HFFc6 (cell line): ENCODE measurements at regions not wholly inside any gene's neighbourhood (a gene's known extent, or its start where the extent isn't known, plus 50 kb on each side); places are given as distances from the start of the nearest gene placed in this dataset.

ENCODE experiments used
- DNase-seq: peaks from one replicate; pipeline ENCODE4 v3.0.0-alpha.2; 2018
- H3K27ac Mint-ChIP-seq: 2 replicates; pipeline ENCODE4 v1.8.0; 2020; ENCODE audit warnings: mild to moderate bottlenecking, mixed read lengths
- H3K27me3 Mint-ChIP-seq: 2 replicates; pipeline ENCODE4 v1.8.0; 2021; ENCODE audit warnings: mild to moderate bottlenecking, moderate library complexity, mixed read lengths; ENCODE audit not compliant: insufficient read depth
- H3K36me3 Mint-ChIP-seq: 2 replicates; pipeline ENCODE4 v1.8.0; 2021; ENCODE audit warnings: low read depth, mixed read lengths
- H3K4me1 Mint-ChIP-seq: 2 replicates; pipeline ENCODE4 v1.8.0; 2020; ENCODE audit warnings: low read depth, mixed read lengths
- H3K4me3 Mint-ChIP-seq: 2 replicates; pipeline ENCODE4 v1.8.0; 2020; ENCODE audit warnings: mild to moderate bottlenecking, moderate library complexity, mixed read lengths
- H3K9me3 Mint-ChIP-seq: 2 replicates; pipeline ENCODE4 v1.8.0; 2020; ENCODE audit warnings: mild to moderate bottlenecking, mixed read lengths
- TF ChIP-seq, protein P1 (sequence below): fragments of 200-600 bp; sonication (generic); IDR thresholded peaks from 2 replicates; pipeline ENCODE4 v1.5.0; 2021; ENCODE audit warnings: antibody characterized with exemption, mild to moderate bottlenecking

DNA sequence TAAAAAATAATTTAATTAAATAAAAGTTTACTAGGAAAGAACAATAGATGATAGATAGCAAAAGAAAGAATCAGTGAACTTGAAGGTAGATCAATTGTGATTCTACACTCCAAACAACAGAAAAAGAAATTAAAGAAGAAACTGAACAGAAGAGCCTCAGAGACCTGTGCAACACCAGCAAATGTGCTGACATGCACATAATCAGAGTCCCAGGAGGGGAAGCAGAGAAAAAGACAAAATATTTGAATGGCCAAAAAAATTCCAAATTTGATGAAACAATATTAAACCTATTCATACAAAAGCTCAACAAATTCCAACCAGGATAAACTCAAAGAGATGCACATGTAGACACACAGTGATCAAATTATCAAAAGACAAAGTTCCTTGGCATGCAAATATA is 267.5 kb upstream of the OPRM1 start:
- DNase-seq = no peak
- Mint-ChIP-seq H3K27ac (no peak overlapping the region), H3K9me3 (peaks cover 36% of the 10 kb centered on the region), H3K27me3 (no peaks in the 10 kb centered on the region), H3K4me1 (no peaks in the 10 kb centered on the region), H3K4me3 (no peak overlapping the region), H3K36me3 (no peaks in the 10 kb centered on the region)
- TF ChIP-seq, protein P1, sequence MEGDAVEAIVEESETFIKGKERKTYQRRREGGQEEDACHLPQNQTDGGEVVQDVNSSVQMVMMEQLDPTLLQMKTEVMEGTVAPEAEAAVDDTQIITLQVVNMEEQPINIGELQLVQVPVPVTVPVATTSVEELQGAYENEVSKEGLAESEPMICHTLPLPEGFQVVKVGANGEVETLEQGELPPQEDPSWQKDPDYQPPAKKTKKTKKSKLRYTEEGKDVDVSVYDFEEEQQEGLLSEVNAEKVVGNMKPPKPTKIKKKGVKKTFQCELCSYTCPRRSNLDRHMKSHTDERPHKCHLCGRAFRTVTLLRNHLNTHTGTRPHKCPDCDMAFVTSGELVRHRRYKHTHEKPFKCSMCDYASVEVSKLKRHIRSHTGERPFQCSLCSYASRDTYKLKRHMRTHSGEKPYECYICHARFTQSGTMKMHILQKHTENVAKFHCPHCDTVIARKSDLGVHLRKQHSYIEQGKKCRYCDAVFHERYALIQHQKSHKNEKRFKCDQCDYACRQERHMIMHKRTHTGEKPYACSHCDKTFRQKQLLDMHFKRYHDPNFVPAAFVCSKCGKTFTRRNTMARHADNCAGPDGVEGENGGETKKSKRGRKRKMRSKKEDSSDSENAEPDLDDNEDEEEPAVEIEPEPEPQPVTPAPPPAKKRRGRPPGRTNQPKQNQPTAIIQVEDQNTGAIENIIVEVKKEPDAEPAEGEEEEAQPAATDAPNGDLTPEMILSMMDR = no peak

DNA sequence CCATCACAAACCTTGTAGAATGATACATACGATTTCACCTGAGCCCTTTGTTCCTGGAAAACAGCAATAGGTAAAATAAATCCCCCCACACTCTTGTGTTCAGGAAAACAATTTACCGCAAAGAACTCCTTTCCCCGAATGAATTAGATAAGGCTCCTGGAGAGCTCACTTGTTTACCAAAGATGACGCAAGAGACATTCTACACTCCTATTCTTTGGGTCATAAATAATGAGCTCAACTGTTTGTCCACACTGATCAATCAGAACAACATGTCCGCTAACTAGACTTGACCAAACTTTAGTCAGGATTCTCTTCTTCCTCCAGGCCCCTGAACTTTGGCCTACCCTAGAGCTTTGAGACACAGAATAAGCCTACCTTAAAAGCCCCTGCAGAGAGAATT is 271.9 kb upstream of the OPRM1 start:
- Mint-ChIP-seq H3K4me3 (no peak overlapping the region), H3K4me1 (no peaks in the 10 kb centered on the region), H3K9me3 (peaks cover 48% of the 10 kb centered on the region), H3K36me3 (no peaks in the 10 kb centered on the region), H3K27ac (no peak overlapping the region), H3K27me3 (no peaks in the 10 kb centered on the region)
- no peak for DNase-seq
- TF ChIP-seq, protein P1 = no peak

DNA sequence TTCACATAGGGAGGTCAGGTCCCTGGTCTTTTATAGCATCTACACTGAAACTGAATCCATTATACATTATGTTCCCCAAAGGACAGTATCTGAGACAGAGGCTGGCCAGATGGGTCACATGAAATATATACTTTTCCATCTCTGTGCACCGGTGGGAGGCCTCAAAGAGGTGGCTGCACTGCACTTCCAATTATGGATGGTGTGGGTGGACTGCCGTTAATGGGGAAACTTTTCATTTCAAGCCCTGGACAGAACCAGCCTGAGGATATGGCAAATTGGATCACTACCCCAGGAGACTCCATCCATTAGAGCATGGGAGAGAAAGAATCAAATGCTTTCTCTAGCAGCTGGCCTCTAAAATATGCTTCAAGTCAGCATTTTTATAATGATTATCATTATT is 280.5 kb upstream of the OPRM1 start:
- TF ChIP-seq, protein P1 = no peak
- Mint-ChIP-seq H3K9me3 (peaks cover 73% of the 10 kb centered on the region), H3K4me1 (no peaks in the 10 kb centered on the region), H3K4me3 (no peak overlapping the region), H3K27ac (no peak overlapping the region), H3K36me3 (no peaks in the 10 kb centered on the region), H3K27me3 (no peaks in the 10 kb centered on the region; the same call in 1 of the 2 replicates)
- DNase-seq = no peak

DNA sequence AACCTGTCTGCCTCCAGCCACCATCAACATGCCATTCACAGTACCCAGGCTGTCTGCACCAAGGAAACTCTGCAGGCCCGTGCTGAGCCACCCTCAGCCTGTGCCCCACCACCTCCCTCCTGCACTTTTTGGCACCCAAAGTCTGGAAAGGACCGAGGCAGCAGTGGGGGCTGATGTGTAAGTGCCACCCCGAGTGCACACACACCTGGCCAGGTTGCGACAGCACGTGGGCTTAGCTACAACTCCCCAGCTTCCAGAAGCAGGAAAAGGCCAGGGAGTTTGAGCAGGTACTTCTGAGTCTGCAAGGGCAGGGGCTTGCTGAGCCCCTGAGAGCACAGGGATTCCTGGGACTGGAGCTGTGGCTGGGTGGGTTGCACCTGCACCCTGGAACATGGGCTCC is 303.3 kb upstream of the OPRM1 start:
- H3K9me3 Mint-ChIP-seq = peaks cover 32% of the 10 kb centered on the region
- TF ChIP-seq, protein P1 = no peak
- no peak for DNase-seq
- H3K4me3 Mint-ChIP-seq = no peak overlapping the region
- no peak overlapping the region for H3K27ac Mint-ChIP-seq
- H3K27me3 Mint-ChIP-seq = peaks cover 2% of the 10 kb centered on the region; the same call in 1 of the 2 replicates
- H3K36me3 Mint-ChIP-seq = no peaks in the 10 kb centered on the region
- no peaks in the 10 kb centered on the region for H3K4me1 Mint-ChIP-seq

DNA sequence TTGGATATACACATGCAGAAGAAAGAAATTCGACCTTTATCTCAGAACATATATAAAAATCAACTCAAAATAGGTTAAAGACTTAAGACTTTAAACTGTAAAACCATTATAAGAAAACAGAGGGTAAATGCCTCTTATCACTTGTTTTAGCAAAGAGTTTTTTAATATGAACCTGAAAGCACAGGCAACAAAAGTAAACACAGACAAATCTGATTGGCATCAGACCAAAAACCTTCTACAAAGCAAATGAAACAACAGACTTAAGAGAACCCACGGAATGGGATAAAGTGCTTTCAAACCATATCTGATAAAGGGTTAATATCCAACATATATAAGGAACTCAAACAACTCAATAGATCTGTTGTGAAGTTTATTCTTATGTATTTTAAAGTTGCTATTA is 309.9 kb upstream of the OPRM1 start:
- no peak for DNase-seq
- no peak overlapping the region for H3K27ac Mint-ChIP-seq
- H3K9me3 Mint-ChIP-seq = peaks cover 18% of the 10 kb centered on the region; the same call in 1 of the 2 replicates
- no peaks in the 10 kb centered on the region for H3K4me1 Mint-ChIP-seq
- peaks cover 2% of the 10 kb centered on the region; the same call in 1 of the 2 replicates for H3K27me3 Mint-ChIP-seq
- TF ChIP-seq, protein P1 = no peak
- no peak overlapping the region for H3K4me3 Mint-ChIP-seq
- H3K36me3 Mint-ChIP-seq = no peaks in the 10 kb centered on the region

DNA sequence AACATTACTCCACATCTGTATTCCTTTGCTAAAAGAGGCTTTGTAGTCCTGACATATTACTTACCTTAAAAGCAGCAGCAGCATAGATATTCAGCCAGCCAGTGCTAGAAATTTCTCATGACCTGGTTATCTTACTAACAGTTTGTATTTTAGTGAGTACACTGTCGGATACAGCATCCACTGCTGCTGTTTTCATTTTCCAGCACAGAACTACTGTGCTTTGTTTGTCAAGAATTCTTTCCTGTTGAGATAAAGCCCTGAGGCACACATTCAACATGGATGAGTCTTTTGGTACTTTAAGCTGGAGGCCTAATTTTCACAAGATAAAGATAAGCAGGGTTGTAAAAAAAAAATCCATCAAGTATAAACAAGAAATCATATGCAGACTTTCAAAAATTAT is 311.2 kb upstream of the OPRM1 start:
- H3K27ac Mint-ChIP-seq = no peak overlapping the region
- H3K4me1 Mint-ChIP-seq = no peaks in the 10 kb centered on the region
- TF ChIP-seq, protein P1 = no peak
- H3K36me3 Mint-ChIP-seq = no peaks in the 10 kb centered on the region
- peaks cover 18% of the 10 kb centered on the region for H3K9me3 Mint-ChIP-seq
- H3K27me3 Mint-ChIP-seq = peaks cover 2% of the 10 kb centered on the region; the same call in 1 of the 2 replicates
- H3K4me3 Mint-ChIP-seq = no peak overlapping the region
- no peak for DNase-seq
